ENCODE measurements at regions not wholly inside any gene's neighbourhood (a gene's known extent, or its start where the extent isn't known, plus 50 kb on each side); places are given as distances from the start of the nearest gene placed in this dataset.

DNA sequence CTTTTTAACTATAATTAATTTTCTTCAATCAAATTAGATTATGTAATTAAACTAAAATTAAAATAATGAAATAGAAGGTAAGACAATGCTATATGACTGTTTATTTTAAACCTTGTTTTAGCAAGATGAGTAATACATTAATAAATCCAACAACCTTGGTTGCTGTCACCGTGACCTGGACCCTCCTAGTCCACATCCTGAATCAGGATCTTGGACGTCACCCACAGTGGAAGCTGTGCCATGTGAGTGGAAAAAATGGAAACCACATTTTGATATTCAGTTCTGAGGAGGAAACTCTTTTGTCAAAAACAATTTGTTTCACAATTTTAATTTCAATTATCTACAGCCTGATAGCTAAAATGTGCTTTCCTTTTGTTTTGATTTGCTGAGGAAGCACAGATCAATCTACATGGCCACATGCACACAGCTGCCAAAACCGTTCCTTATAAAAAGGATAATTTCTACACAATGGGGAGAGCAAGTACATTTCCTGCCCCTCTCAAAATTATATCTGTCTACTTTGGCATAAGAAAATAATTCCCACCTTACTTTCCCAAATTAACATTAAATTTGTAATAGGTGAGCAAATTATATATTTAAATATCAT is 255.5 kb downstream of the RASSF9 start:
- TF ChIP-seq, protein P1, sequence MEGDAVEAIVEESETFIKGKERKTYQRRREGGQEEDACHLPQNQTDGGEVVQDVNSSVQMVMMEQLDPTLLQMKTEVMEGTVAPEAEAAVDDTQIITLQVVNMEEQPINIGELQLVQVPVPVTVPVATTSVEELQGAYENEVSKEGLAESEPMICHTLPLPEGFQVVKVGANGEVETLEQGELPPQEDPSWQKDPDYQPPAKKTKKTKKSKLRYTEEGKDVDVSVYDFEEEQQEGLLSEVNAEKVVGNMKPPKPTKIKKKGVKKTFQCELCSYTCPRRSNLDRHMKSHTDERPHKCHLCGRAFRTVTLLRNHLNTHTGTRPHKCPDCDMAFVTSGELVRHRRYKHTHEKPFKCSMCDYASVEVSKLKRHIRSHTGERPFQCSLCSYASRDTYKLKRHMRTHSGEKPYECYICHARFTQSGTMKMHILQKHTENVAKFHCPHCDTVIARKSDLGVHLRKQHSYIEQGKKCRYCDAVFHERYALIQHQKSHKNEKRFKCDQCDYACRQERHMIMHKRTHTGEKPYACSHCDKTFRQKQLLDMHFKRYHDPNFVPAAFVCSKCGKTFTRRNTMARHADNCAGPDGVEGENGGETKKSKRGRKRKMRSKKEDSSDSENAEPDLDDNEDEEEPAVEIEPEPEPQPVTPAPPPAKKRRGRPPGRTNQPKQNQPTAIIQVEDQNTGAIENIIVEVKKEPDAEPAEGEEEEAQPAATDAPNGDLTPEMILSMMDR (IDR thresholded peaks at IDR 0.05) = no peak
- TF ChIP-seq POLR2A (IDR thresholded peaks at IDR 0.05) (no peak), POLR2AphosphoS5 (IDR thresholded peaks at IDR 0.05) (no peak)

All from suprapubic skin (tissue), 4 donors.